ENCODE measurements at regions not wholly inside any gene's neighbourhood (a gene's known extent, or its start where the extent isn't known, plus 50 kb on each side); places are given as distances from the start of the nearest gene placed in this dataset.

DNA sequence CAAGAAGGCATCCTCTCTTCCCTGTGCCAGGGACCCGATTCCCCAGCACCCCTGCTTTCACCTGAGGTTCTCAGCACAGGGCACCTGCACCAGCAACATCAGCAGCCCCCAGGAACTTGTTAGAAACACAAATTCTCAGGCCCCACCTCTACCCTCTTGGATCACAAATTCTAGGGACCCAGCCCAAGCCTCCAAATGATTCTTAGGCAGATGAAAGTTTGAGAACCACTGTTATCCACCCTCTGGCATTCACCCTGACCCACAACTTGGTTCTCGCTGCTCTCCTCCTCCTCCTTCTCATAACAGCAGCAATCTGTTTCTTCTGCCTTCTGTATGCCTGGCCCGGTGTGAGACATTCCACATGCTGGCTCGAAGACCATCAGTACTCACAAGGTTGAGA lies 60.3 kb upstream of the HIVEP3 start:
- H3K36me3 Mint-ChIP-seq = no peaks in the 10 kb centered on the region
- no peak overlapping the region for H3K4me2 ChIP-seq (replicated peaks; ENCODE audit: extremely low read depth, low read length, poor library complexity, severe bottlenecking)
- no peak overlapping the region for H3K27ac ChIP-seq (ENCODE audit: low read depth in 1 of 2, low read length in 2 of 2)
- H3K4me3 Mint-ChIP-seq = no peak overlapping the region
- no peaks in the 10 kb centered on the region for H3K4me1 ChIP-seq (ENCODE audit: control insufficient read depth in 1 of 2, insufficient read depth in 2 of 2, low read length in 2 of 2)
- no peaks in the 10 kb centered on the region for H3K27me3 ChIP-seq (ENCODE audit: control insufficient read depth in 2 of 2, insufficient read depth in 2 of 2, low read length in 2 of 2)
- H3K36me3 ChIP-seq (replicated peaks in 1 of 2; ENCODE audit: control insufficient read depth in 1 of 2, insufficient read depth in 2 of 2, low read length in 2 of 2) = no peaks in the 10 kb centered on the region
- H3K27ac Mint-ChIP-seq = no peak overlapping the region
- TF ChIP-seq, protein P1, sequence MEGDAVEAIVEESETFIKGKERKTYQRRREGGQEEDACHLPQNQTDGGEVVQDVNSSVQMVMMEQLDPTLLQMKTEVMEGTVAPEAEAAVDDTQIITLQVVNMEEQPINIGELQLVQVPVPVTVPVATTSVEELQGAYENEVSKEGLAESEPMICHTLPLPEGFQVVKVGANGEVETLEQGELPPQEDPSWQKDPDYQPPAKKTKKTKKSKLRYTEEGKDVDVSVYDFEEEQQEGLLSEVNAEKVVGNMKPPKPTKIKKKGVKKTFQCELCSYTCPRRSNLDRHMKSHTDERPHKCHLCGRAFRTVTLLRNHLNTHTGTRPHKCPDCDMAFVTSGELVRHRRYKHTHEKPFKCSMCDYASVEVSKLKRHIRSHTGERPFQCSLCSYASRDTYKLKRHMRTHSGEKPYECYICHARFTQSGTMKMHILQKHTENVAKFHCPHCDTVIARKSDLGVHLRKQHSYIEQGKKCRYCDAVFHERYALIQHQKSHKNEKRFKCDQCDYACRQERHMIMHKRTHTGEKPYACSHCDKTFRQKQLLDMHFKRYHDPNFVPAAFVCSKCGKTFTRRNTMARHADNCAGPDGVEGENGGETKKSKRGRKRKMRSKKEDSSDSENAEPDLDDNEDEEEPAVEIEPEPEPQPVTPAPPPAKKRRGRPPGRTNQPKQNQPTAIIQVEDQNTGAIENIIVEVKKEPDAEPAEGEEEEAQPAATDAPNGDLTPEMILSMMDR (IDR thresholded peaks at IDR 0.05) = no peak
- no peak overlapping the region for H3K9ac ChIP-seq (ENCODE audit: insufficient read depth, low read length, poor library complexity, severe bottlenecking)
- H3K4me1 Mint-ChIP-seq = peaks cover 8% of the 10 kb centered on the region
- intact Hi-C loops (cut with micrococcal nuclease) = no loop called here
- H3K4me3 ChIP-seq (replicated peaks in 1 of 3; ENCODE audit: low read depth in 2 of 3, low read length in 3 of 3) = no peak overlapping the region
- H3K9me3 ChIP-seq (replicated peaks in 1 of 2; ENCODE audit: control insufficient read depth in 1 of 2, insufficient read depth in 1 of 2, low read length in 2 of 2) = no peaks in the 10 kb centered on the region
- no peak for DNase-seq
- H4K20me1 ChIP-seq (ENCODE audit: insufficient read depth, low read length) = no peaks in the 10 kb centered on the region
- H2AFZ ChIP-seq (ENCODE audit: insufficient read depth, low read depth, low read length, poor library complexity, severe bottlenecking) = no peak overlapping the region
- peaks cover 0 to 1% (median 0%) of the 10 kb centered on the region in 3 donors for H3K27me3 Mint-ChIP-seq (ENCODE audit: low read depth in 3 of 3)
- peaks cover 0 to 2% (median 0%) of the 10 kb centered on the region in 7 donors for H3K9me3 Mint-ChIP-seq
- no peaks in the 10 kb centered on the region for H3K79me2 ChIP-seq (ENCODE audit: insufficient read depth, low read length)
- 92% methylated on average over 2 of the region's 4 CpGs for WGBS (ENCODE audit: insufficient coverage)

DNA sequence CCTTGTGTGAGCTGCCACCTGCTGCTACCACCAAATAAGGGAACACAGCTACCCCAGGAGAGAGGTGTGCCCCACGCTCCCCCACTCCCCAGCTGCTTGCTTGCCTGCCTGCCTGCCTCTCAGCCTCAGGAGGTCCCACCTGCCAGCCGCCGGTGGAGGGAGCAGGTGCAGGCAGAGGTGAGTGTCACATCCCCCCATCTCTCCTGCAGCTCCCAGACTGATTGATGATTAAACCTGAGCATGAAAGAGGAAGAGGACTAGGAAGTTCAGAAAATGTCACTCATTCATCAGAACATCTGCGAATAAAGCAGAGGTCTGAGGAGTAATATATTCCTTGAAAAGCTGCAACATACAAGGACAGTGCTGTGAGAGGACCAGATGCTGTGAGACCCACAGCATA lies 58.6 kb upstream of the HIVEP3 start:
- DNase-seq = no peak
- H3K27ac ChIP-seq (ENCODE audit: low read depth in 1 of 2, low read length in 2 of 2) = no peak overlapping the region
- intact Hi-C loops (cut with micrococcal nuclease) = no loop called here
- no peaks in the 10 kb centered on the region for H3K36me3 Mint-ChIP-seq
- H3K9me3 Mint-ChIP-seq = peaks cover 0 to 2% (median 0%) of the 10 kb centered on the region in 7 donors
- no peaks in the 10 kb centered on the region for H3K36me3 ChIP-seq (replicated peaks in 1 of 2; ENCODE audit: control insufficient read depth in 1 of 2, insufficient read depth in 2 of 2, low read length in 2 of 2)
- no peak overlapping the region for H3K4me2 ChIP-seq (replicated peaks; ENCODE audit: extremely low read depth, low read length, poor library complexity, severe bottlenecking)
- H3K79me2 ChIP-seq (ENCODE audit: insufficient read depth, low read length) = no peaks in the 10 kb centered on the region
- no peak overlapping the region for H3K9ac ChIP-seq (ENCODE audit: insufficient read depth, low read length, poor library complexity, severe bottlenecking)
- WGBS (ENCODE audit: insufficient coverage) = 82% methylated on average over 2 of the region's 4 CpGs
- H3K4me3 ChIP-seq (replicated peaks in 1 of 3; ENCODE audit: low read depth in 2 of 3, low read length in 3 of 3) = no peak overlapping the region
- H3K4me1 Mint-ChIP-seq = peaks cover 8% of the 10 kb centered on the region
- no peaks in the 10 kb centered on the region for H3K4me1 ChIP-seq (ENCODE audit: control insufficient read depth in 1 of 2, insufficient read depth in 2 of 2, low read length in 2 of 2)
- no peak overlapping the region for H3K4me3 Mint-ChIP-seq
- TF ChIP-seq, protein P1 (IDR thresholded peaks at IDR 0.05) = no peak
- peaks cover 0 to 4% (median 1%) of the 10 kb centered on the region in 3 donors for H3K27me3 Mint-ChIP-seq (ENCODE audit: low read depth in 3 of 3)
- H2AFZ ChIP-seq (ENCODE audit: insufficient read depth, low read depth, low read length, poor library complexity, severe bottlenecking) = no peak overlapping the region
- no peaks in the 10 kb centered on the region for H4K20me1 ChIP-seq (ENCODE audit: insufficient read depth, low read length)
- H3K27ac Mint-ChIP-seq = no peak overlapping the region
- H3K27me3 ChIP-seq (ENCODE audit: control insufficient read depth in 2 of 2, insufficient read depth in 2 of 2, low read length in 2 of 2) = no peaks in the 10 kb centered on the region
- H3K9me3 ChIP-seq (replicated peaks in 1 of 2; ENCODE audit: control insufficient read depth in 1 of 2, insufficient read depth in 1 of 2, low read length in 2 of 2) = no peaks in the 10 kb centered on the region

Data from CD14-positive monocyte (primary cell).